KMS-11 (cell line): ENCODE measurements at regions not wholly inside any gene's neighbourhood (a gene's known extent, or its start where the extent isn't known, plus 50 kb on each side); places are given as distances from the start of the nearest gene placed in this dataset.
"Not testable (repeated sequence)": the region's sequence is repeated elsewhere in the genome, so short reads cannot be mapped to it uniquely, and the experiment has no call there.

ENCODE experiments used
- H2AFZ ChIP-seq: fragments of 200-600 bp; sonication (generic); 2 replicates; pipeline ENCODE4 v1.6.1; 2016; ENCODE audit warnings: antibody characterized with exemption, mixed run types, low read depth
- H3K27ac ChIP-seq: fragments of 200-600 bp; sonication (generic); 2 replicates; pipeline ENCODE4 v1.6.1; 2016; ENCODE audit warnings: mild to moderate bottlenecking, mixed run types
- H3K27me3 ChIP-seq: fragments of 200-600 bp; sonication (generic); 2 replicates; pipeline ENCODE4 v1.6.1; 2017; ENCODE audit warnings: mild to moderate bottlenecking, low read depth, mixed run types, moderate library complexity; ENCODE audit not compliant: insufficient read depth
- H3K36me3 ChIP-seq: fragments of 200-600 bp; sonication (generic); 2 replicates; pipeline ENCODE4 v1.6.1; 2017; ENCODE audit warnings: mild to moderate bottlenecking, mixed run types; ENCODE audit not compliant: insufficient read depth
- H3K4me1 ChIP-seq: fragments of 200-600 bp; sonication (generic); 2 replicates; pipeline ENCODE4 v1.6.1; 2016; ENCODE audit warnings: mild to moderate bottlenecking, low read depth, mixed run types; ENCODE audit not compliant: poor library complexity, severe bottlenecking
- H3K4me2 ChIP-seq: fragments of 200-600 bp; sonication (generic); 2 replicates; pipeline ENCODE4 v1.7.0; 2016; ENCODE audit warnings: mild to moderate bottlenecking, mixed run types
- H3K4me3 ChIP-seq: fragments of 200-600 bp; sonication (generic); IDR thresholded peaks from 2 replicates; pipeline ENCODE4 v1.6.1; 2017; ENCODE audit warnings: low read depth, low read length, mixed read lengths; ENCODE audit not compliant: insufficient read depth
- H3K79me2 ChIP-seq: fragments of 200-600 bp; sonication (generic); 2 replicates; pipeline ENCODE4 v1.6.1; 2016; ENCODE audit warnings: low read depth, mixed run types; ENCODE audit not compliant: insufficient read depth
- H3K9ac ChIP-seq: fragments of 200-600 bp; sonication (generic); 2 replicates; pipeline ENCODE4 v1.6.1; 2016; ENCODE audit warnings: mild to moderate bottlenecking, mixed run types
- H4K20me1 ChIP-seq: fragments of 200-600 bp; sonication (generic); 2 replicates; pipeline ENCODE4 v1.6.1; 2016; ENCODE audit warnings: mild to moderate bottlenecking, mixed run types; ENCODE audit not compliant: insufficient read depth
- CTCF ChIP-seq: fragments of 200-600 bp; sonication (generic); conservative IDR thresholded peaks from 2 replicates; pipeline ENCODE4 v1.6.1; 2017; ENCODE audit warnings: low read depth, mild to moderate bottlenecking, antibody characterized with exemption, low read length, moderate library complexity, mixed read lengths

- no peaks in the 10 kb centered on the region for H3K27me3 ChIP-seq
- H3K4me2 ChIP-seq: no peak overlapping the region
- H3K4me3 ChIP-seq: no peak overlapping the region
- no peak overlapping the region for H2AFZ ChIP-seq
- H3K4me1 ChIP-seq: no peaks in the 10 kb centered on the region
- no peaks in the 10 kb centered on the region for H4K20me1 ChIP-seq
- H3K27ac ChIP-seq: no peak overlapping the region
- no peak overlapping the region for H3K9ac ChIP-seq
- no peaks in the 10 kb centered on the region for H3K79me2 ChIP-seq
- no peak for TF ChIP-seq CTCF
- no peaks in the 10 kb centered on the region for H3K36me3 ChIP-seq
These were observed 218.3 kb downstream of the TTC6 start for GRCh38 chr14:37813732-37814131.

GRCh38 chr14:37816135-37816534 lies 220.7 kb downstream of the TTC6 start:
- no peak for TF ChIP-seq CTCF

GRCh38 chr14:37816743-37817295 lies 221.4 kb downstream of the TTC6 start:
- TF ChIP-seq CTCF: no peak
- Histone ChIP-seq H3K4me3 (no peak overlapping the region), H3K79me2 (no peaks in the 10 kb centered on the region), H3K4me2 (no peak overlapping the region), H3K36me3 (no peaks in the 10 kb centered on the region), H3K9ac (no peak overlapping the region), H3K27me3 (no peaks in the 10 kb centered on the region), H3K27ac (no peak overlapping the region), H4K20me1 (no peaks in the 10 kb centered on the region), H2AFZ (no peak overlapping the region), H3K4me1 (no peaks in the 10 kb centered on the region)

More at GRCh38 chr14:37816135-37816534, 220.7 kb downstream of the TTC6 start:
- no peak overlapping the region for H2AFZ ChIP-seq
- H3K4me1 ChIP-seq: no peaks in the 10 kb centered on the region
- H3K79me2 ChIP-seq: no peaks in the 10 kb centered on the region
- no peak overlapping the region for H3K27ac ChIP-seq
- H3K4me3 ChIP-seq: no peak overlapping the region
- H3K36me3 ChIP-seq: no peaks in the 10 kb centered on the region
- H3K9ac ChIP-seq: no peak overlapping the region
- no peaks in the 10 kb centered on the region for H3K27me3 ChIP-seq
- H3K4me2 ChIP-seq: no peak overlapping the region
- H4K20me1 ChIP-seq: no peaks in the 10 kb centered on the region

- Histone ChIP-seq H3K27me3 (no peaks in the 10 kb centered on the region), H3K4me1 (no peaks in the 10 kb centered on the region), H3K9ac (no peak overlapping the region), H3K79me2 (no peaks in the 10 kb centered on the region), H2AFZ (no peak overlapping the region), H3K27ac (no peak overlapping the region), H3K4me2 (no peak overlapping the region), H3K4me3 (no peak overlapping the region), H4K20me1 (no peaks in the 10 kb centered on the region), H3K36me3 (no peaks in the 10 kb centered on the region)
- no peak for TF ChIP-seq CTCF
These were observed 224.0 kb downstream of the TTC6 start for GRCh38 chr14:37819155-37820015.

GRCh38 chr14:37820810-37821209 lies 225.4 kb downstream of the TTC6 start:
- not testable (repeated sequence) for H3K36me3 ChIP-seq, H3K27me3 ChIP-seq, H4K20me1 ChIP-seq, H3K79me2 ChIP-seq, H3K9ac ChIP-seq, H2AFZ ChIP-seq, H3K4me2 ChIP-seq, H3K4me3 ChIP-seq, H3K27ac ChIP-seq, H3K4me1 ChIP-seq
